GM21526 (cell line): ENCODE measurements at regions not wholly inside any gene's neighbourhood (a gene's known extent, or its start where the extent isn't known, plus 50 kb on each side); places are given as distances from the start of the nearest gene placed in this dataset.

Experiments used
- ATAC-seq: cut with Tn5 transposase; IDR thresholded peaks from one replicate; pipeline ENCODE4 v1.9.1; 2021; ENCODE audit warnings: moderate library complexity; ENCODE audit not compliant: unreplicated experiment, low FRiP score

DNA sequence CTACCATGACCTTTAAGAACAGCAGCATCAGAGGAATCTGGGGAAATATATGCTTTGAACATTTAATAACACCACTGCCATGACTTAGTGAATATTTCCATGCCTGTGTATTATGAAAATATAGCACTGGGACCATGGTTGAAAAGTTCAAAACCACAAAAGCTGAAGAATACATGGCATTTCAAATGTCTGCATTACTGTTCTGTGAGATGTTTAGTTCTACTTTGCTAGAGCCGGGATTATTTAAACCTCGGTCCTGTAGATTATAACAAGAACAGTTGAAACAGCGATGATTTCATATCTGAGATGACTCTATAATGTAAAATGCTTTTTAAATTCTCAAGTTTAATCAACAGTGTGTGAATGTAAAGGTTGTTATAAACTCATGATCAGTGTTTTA is 126.7 kb upstream of the AGA start:
- no peak for ATAC-seq

DNA sequence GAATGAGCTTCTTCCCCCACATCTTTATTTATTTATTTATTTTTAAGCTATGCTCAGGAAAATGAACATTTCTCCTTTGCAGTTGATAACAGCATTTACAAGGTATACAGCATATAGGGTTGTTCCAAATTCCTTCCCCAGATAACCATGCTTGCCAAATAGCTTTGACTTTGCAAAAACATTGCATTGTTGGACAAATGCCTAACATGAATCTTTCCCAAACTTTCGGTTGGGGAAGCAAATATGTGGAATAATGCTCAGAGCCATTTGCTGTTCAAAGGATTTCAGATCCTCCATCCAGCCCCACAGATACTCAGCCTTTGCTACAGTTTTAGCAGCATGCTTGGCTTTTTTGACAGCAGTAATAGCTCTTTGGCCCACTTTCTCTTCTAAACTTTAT is 127.2 kb upstream of the AGA start:
- no peak for ATAC-seq

DNA sequence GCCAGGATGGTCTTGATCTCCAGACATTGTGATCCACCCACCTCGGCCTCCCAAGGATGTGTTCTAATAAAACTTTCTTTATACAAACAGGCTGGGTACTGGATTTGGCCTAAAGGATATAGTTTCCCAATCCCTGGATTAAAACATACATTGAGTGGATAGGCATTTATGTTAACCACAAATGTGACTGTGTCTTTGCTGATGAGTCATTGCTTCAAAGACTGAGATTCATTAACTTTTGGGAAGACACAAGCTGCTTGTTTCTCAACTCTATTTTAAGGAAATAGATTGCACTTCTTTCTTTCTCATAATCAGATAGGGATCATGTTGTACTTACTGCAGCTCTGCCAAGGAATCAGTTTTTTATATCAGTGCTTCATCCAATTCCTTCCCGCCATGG is 131.3 kb upstream of the AGA start:
- no peak for ATAC-seq

DNA sequence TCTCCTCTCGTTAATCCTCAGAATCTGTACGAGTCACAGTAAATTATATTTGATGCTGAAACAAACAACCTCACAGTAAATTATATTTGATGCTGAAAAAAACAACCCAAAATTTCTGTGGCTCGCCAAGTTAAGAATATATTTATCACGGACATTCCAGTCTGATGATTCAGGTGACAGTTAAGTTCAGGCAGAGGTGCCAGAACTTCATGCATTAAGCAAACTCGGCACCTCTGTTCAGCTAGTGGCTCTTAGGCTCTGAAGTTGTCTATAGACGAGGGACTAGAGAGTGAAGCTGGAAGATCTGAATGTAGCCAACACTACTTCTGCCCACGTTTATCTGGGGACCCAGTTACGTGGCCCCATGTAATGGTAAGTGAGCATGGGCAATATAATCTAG is 132.2 kb upstream of the AGA start:
- ATAC-seq, result no peak

DNA sequence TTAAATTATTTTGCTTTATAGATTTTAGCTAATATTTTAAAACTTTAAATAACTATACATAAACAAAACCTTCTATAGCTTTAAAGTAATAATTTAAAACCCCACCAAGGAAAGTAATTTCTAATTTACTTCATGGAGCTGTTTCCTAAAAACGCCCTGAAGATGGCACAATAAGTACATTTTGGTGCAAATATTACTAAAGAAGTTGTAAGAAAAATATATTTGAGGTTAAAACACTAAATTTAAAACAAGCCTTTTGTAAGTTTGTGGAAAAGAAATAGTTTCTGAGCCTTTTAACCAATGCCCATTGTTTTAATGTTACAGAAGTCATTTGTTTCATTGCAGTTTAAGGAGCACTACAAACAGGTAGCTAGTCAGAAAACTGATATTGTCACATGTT is 137.4 kb upstream of the AGA start:
- ATAC-seq, result no peak

DNA sequence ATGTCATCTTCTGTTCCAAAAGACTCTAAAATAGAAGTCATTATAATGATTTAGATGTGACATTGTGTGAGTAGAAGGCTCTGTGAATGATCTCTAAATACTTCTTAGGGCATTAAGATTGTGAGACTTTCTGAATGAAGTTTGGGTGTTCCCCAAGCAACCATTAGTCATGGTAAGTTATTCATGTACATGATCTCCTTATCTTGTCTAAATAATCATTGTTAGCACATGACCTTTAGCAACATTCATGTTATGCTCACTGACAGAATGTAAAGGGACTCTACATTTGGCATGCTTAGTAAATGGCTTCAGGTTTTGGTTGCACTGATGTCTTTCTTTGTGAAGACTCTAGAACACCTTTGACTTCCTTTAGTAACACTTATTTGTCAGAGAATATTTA is 140.8 kb upstream of the AGA start:
- ATAC-seq, result no peak

DNA sequence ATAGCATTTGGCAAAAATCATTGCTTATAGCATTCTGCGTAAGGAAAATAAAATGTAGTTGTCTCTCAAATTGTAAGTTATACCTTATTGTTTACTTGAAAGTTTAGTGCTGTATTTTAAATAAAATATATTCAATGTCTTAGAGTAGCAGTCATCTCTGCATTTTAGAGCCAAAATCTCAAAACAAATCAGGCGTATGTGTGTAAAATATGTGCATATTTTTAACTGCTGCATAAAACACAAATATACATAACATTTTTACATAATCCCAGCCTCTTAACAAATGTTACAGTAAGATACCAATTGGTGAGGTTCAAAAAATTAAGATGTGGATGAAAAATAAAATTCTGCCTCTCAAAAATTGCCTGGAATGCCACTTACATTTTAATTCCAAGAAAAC is 145.8 kb upstream of the AGA start:
- ATAC-seq, result no peak

DNA sequence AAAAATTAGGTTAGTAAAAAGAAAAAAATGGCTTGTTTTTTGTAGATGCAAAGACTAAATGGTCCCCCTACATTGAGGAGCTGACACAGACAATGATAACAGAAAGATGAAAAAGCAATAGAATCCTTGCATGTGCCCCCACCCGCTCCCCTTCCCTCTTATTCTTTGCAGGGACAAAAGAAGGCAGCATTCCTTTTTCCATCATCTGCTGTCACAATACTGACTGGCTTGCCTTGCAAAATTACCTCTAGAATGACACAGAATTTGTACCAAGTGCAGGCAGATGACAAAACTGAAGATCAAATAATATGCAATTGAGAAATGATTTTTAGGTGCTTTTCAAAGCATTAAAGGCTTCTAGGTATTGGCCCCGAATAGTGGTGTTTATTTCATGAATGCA is 153.1 kb upstream of the AGA start:
- no peak for ATAC-seq

DNA sequence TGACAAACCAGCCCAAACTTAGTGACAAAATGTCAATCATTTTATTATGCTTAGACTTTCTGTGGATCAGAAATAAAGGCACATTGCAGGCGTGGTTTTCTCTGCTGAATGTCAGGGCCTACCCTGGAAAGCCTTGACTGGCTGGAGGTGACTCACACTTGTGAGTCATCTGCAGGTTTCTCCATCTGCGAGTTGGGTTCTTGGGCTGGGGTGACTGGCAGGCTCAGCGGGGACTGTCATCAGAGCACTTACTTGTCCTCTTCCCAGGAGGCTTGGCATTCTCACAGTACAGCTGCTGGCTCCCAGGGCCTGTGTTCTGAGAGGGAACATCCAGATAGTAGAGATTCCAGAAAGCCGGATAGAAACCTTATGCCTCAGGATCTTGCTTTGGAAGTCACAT is 153.8 kb upstream of the AGA start:
- no peak for ATAC-seq

DNA sequence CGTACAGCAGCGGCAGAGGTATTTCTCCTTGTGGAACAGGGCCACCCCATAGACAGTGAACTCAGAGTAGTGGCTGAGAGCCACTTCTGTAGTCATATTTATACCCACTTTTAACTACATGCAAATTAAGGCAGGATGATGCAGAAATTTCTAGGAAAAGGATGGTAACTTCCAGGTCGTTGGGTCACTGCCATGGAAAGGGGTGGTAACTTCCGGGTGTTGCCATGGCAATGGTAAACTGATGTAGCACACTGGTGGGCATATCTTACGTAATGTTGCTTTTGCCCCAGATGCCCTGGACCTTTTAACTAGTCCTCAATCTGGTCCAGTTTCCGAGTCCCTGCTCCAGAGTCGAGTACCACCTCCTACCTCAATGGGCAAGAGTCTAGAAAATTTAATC is 154.8 kb upstream of the AGA start:
- ATAC-seq, result no peak

DNA sequence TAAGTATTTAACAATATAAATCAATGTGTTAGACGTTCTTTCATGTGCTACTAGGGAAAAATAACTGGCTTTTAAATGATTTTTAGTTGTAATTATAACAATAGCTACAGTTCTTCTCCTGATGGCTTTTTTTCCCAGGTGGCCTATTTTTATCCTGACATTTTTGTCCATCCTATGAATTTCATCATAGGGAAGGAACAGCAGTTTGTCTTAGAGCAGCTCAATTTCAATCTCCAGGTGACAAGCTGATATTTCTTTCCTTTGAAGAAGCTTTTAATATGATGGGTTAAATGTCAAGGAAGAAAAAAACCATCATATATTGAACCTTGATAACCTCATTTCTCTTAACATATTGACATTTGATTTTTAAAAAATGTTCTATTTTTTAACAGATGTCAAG is 163.0 kb upstream of the AGA start:
- no peak for ATAC-seq

DNA sequence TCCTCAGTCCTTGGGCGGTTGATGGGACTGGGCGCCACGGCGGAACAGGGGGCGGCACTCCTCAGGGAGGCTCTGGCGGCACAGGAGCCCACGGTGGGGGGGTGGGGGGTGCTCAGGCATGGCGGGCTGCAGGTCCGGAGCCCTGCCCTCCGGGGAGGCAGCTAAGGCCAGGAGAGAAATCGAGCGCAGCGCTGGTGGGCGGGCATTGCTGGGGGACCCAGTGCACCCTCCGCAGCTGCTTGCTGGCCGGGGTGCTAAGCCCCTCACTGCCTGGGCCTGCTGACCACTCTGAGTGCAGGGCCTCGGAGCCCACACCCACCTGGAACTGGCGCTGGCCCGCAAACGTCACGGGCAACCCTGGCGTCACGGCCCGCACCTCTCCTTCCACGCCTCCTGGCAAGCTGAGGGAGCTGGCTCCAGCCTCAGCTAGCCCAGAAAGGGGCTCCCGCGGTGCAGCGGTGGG is 164.9 kb upstream of the AGA start:
- ATAC-seq, result no peak

DNA sequence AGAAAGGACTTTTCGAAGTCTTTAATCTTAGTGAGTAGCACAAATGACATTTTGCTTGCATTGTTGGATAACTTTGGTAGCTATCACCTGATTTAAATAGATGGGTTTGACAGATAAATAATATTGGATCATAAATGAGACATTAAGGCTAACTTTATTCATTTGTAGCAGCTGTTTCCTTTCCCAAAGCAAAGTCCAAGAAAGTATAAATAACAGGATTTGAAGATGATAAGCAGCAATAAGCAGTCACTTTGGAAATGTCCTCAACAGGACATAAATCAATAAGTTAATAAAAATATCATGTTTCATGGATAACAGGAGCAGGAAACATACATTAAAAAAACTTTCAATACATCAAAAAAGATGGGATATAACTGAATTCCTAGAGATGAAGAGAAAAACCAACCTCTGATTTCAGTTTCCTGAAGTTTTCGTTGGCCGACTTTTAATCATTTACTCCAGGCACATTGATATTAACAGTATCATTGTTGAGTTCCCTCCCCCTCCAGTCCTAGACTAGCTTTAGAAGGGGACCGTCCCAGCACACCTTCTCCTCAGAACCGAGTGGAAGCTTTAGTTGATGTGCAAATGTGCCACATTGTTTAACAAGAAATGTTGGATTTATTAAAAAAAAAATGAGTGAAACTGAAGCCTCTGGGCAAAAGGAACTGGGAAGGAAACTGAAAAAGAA is 169.9 kb upstream of the AGA start:
- no peak for ATAC-seq

DNA sequence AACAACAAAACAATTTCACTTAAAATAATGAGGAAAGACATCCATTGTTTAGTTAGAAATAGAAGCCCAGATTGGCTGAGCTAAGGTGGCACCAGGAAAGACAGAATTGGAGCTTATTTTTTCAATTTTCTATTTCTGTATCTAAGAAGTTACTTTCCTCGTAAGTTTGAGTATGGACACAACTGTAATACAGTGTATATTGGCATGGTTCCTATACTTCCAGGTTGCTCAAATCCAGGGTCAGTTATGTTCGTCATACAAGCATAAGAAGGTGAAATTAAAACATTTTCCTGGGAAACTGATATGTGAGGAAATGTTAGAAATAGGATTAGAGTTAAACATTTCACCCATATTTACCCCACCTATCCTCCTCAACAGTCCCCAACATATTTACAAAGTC is 170.4 kb upstream of the AGA start:
- no peak for ATAC-seq

DNA sequence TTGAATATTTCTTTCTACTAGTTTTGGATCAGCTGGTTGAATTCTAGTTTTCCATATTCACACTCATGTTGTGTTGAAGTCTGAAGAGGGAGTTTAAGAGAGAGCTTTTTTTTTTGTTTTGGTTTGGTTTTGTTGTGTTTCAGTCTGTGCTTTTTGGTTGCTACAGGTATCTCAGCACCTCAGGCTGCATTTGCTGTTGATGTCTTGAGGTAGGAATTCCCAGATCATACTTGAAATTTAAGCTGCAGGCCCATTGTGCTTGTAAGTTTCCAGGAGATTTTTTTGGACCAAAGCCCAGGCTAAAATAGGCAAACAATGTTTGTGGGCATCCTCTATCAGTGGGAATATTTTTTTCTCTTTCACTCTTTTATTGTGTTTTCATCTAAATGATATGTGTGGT is 190.2 kb upstream of the AGA start:
- ATAC-seq, result no peak

DNA sequence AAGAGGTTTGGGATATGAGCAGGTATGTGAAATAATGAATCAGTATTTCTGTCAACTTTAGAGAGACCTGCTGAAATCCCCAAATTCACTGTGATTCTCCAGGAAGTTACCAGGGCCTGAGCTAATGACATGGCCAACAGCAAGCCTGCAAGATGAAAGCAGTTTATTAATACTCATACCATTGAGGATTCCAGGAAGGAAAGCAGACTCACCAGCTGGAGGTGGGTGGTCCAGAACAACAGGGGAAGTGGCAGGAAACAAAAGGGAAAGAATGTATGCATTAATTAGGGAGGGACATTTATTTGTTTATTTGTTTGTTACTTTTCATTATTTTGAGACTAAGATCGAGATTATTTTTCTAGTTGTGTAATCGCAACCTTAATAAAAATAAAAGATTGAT is 196.6 kb upstream of the AGA start:
- ATAC-seq, result no peak

DNA sequence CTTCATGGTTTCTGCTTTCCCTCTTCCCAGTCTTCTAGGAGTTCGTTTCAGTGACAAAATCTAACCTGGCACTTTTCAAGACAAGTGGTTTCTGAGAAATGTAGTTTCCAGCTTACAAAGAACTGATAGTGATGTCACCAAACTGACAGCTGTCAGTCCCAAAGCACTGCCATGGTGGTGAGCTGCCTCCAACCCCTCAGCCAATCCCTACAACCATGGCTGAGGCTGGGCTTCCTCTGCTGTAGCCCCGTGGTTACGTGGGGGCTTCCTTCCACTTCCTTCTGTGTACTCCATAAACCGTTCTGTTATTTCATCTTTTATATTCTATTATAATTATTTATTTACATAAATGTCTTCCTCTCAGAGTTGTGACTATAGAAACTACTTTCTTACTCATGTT is 198.6 kb upstream of the AGA start:
- no peak for ATAC-seq

DNA sequence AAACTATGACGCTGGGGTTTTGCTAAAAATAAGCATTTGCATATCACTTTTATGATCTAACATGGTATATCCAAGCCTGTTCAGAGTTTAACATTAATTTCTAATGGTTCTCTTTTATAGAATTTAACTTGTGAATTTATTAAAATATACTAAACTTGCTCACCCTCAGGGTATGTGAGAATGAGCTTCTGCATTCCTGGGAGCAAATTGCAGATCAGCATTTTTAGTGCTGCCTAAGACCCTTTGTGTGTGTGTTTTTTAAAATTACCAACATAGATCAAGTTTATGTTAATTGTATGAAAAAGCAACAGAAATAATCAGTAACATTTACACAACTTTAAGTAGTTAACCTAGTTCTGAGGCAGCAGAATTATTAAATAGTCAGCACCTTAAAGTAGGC is 218.0 kb upstream of the AGA start:
- no peak for ATAC-seq

DNA sequence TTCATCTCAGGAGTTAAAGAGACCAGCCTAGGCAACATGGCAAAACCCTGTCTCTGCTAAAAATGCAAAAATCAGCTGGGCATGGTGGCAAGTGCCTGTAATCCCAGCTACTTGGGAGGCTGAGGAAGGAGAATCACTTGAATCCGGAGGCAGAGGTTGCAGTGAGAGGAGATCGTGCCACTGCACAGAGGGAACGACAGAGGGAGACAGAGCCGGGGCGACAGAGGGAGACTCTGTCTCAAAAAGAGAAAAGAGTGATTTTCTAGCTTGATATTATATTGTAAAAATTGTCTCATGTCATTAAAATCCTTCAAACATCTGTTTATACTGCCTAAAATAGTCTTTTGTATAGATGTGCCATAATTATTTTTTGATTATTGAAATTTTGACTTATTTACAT is 225.4 kb upstream of the AGA start:
- ATAC-seq, result no peak

DNA sequence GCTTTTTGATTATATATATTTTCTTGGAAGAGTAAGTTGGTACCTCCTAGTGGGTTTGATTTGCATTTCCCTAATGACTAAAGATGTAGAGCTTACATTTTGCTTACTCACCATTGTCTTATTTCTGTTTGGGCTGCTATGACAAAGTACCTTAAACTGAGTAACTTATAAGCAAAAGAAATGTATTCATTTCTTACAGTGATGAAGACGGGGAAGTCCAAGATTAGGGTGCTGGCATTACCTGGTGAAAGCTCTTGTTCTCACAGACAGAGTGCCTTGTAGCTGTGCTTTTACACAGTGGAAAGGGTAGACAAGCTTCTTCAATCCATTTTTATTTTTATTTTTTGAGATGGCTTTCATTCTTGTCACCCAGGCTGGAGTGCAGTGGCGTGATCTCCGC is 229.2 kb upstream of the AGA start:
- no peak for ATAC-seq

DNA sequence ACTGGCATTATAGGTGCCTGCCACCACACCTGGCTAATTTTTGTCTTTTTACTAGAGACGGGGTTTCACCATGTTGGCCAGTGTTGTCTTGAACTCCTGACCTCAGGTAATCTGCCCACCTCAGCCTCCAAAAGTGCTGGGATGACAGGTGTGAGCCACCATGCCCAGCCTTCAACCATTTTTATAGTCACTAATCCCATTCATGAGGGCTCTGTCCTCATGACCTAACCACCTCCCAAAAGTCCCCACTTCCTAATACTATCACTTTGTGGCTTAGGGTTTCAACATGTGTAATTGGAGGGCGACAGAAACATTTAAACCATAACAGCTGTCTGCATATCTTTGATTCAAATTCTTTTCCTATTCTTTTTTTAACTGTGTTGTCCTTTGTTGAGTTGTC is 229.6 kb upstream of the AGA start:
- ATAC-seq, result no peak

DNA sequence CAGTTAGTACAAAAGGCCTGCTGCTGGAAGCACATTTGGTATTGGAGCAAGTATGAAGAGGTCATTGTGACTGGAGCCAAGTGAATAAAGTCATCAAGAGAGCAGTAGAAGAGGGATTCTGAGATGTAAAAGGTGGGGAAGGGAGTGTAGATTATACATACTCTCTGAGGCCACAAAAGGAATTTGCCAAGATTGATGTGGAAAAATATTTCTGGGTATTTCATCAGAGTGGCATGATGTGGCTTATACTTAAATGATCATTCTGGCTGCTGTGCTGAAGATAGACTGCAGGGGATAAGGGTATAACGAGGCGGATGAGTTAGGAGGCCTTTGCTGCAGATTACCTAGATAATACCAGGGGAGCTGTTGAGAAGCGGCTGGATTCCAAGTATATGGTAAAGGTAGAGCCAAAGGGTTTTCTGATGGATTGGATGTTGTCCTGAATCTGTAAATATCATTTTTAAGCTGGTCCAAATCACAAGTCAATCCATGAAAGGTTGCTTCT is 231.8 kb upstream of the AGA start:
- ATAC-seq, result no peak

DNA sequence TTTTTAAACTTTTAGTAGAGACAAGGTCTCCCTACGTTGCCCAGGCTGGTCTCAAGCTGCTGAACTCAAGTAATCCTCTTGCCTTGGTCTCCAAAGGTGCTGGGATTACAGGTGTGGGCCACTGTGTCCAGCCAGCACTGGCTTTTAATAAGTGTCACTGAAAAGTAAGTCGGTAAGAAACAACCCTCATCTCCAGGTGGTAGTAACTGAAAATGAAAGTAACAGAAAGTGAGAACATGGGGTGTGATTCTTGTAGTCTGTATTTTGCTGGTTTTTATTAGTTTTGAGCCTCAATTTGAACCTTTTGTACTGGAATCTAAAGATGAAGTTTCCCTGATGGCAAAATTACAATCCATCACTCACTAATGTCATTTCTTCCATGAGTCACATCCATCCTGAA is 238.1 kb upstream of the AGA start:
- no peak for ATAC-seq
